ENCODE measurements at regions not wholly inside any gene's neighbourhood (a gene's known extent, or its start where the extent isn't known, plus 50 kb on each side); places are given as distances from the start of the nearest gene placed in this dataset.

DNA sequence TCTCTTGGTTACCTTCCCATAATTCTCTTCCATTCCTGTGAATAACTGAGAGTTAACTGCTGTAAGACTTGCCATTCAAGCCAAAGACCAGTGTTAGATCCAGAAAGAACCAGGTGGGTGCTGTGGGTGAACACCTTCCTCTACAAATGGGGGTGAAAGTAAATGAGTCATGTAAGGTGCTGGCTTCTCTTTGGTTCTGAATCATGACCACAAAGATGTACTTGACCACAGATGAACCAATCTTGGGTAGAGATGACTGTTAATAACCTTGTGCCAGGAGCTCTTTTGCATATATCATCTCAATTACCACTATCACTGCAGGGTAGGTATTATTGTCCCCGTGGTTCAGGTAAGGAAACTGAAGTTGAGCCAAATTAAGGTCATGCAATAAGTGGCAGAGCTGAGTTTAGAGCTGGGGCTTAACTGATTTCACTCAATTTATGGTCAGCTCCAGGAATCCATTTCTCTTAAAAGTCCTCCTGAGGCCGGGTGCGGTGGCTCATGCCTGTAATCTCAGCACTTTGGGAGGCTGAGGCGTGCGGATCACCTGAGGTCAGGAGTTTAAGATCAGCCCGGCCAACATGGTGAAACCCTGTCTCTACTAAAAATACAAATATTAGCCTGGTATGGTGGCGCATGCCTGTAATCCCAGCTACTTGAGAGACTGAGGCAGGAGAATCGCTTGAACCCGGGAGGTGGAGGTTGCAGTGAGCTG, 244.9 kb upstream of the CXCR4 start:
- Histone ChIP-seq H3K27ac (ENCODE audit: low read length) (no peak overlapping the region), H3K36me3 (ENCODE audit: insufficient read depth, low read length) (no peaks in the 10 kb centered on the region), H3K4me2 (ENCODE audit: insufficient read depth, low read length) (no peak overlapping the region), H3K27me3 (ENCODE audit: insufficient read depth, low read length, poor library complexity) (no peaks in the 10 kb centered on the region), H3K9ac (ENCODE audit: low read depth, low read length) (no peak overlapping the region), H3K9me3 (ENCODE audit: insufficient read depth, low read length, severe bottlenecking) (no peaks in the 10 kb centered on the region), H3K79me2 (ENCODE audit: insufficient read depth, low read length) (no peaks in the 10 kb centered on the region), H3K4me1 (ENCODE audit: insufficient read depth, low read length) (no peaks in the 10 kb centered on the region), H4K20me1 (ENCODE audit: insufficient read depth, low read length) (no peaks in the 10 kb centered on the region), H3K4me3 (ENCODE audit: low read depth in 1 of 2, low read length in 2 of 2) (no peak overlapping the region), H2AFZ (ENCODE audit: low read depth, low read length) (no peak overlapping the region)
- TF ChIP-seq, protein P1, sequence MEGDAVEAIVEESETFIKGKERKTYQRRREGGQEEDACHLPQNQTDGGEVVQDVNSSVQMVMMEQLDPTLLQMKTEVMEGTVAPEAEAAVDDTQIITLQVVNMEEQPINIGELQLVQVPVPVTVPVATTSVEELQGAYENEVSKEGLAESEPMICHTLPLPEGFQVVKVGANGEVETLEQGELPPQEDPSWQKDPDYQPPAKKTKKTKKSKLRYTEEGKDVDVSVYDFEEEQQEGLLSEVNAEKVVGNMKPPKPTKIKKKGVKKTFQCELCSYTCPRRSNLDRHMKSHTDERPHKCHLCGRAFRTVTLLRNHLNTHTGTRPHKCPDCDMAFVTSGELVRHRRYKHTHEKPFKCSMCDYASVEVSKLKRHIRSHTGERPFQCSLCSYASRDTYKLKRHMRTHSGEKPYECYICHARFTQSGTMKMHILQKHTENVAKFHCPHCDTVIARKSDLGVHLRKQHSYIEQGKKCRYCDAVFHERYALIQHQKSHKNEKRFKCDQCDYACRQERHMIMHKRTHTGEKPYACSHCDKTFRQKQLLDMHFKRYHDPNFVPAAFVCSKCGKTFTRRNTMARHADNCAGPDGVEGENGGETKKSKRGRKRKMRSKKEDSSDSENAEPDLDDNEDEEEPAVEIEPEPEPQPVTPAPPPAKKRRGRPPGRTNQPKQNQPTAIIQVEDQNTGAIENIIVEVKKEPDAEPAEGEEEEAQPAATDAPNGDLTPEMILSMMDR (IDR thresholded peaks at IDR 0.05; ENCODE audit: borderline replicate concordance, extremely low read depth, low read length, poor library complexity, severe bottlenecking): no peak
- TF ChIP-seq EZH2 (IDR thresholded peaks at IDR 0.05; ENCODE audit: borderline replicate concordance, low read depth, low read length, severe bottlenecking): no peak
- DNase-seq (no peak), ATAC-seq (ENCODE audit: insufficient read depth, low read depth) (0 out of 3 replicates have a peak, but pooled peaks have one; percentile 33)

GRCh38 chr2:136361521-136361920, 243.6 kb upstream of the CXCR4 start:
- Histone ChIP-seq H3K36me3 (ENCODE audit: insufficient read depth, low read length) (no peaks in the 10 kb centered on the region), H3K27ac (ENCODE audit: low read length) (no peak overlapping the region), H3K4me1 (ENCODE audit: insufficient read depth, low read length) (no peaks in the 10 kb centered on the region), H3K9ac (ENCODE audit: low read depth, low read length) (no peak overlapping the region), H3K79me2 (ENCODE audit: insufficient read depth, low read length) (no peaks in the 10 kb centered on the region), H3K27me3 (ENCODE audit: insufficient read depth, low read length, poor library complexity) (no peaks in the 10 kb centered on the region), H3K4me2 (ENCODE audit: insufficient read depth, low read length) (no peak overlapping the region), H4K20me1 (ENCODE audit: insufficient read depth, low read length) (no peaks in the 10 kb centered on the region), H2AFZ (ENCODE audit: low read depth, low read length) (no peak overlapping the region), H3K9me3 (ENCODE audit: insufficient read depth, low read length, severe bottlenecking) (no peaks in the 10 kb centered on the region), H3K4me3 (ENCODE audit: low read depth in 1 of 2, low read length in 2 of 2) (no peak overlapping the region)
- TF ChIP-seq, protein P1 (IDR thresholded peaks at IDR 0.05; ENCODE audit: borderline replicate concordance, extremely low read depth, low read length, poor library complexity, severe bottlenecking): no peak
- TF ChIP-seq EZH2 (IDR thresholded peaks at IDR 0.05; ENCODE audit: borderline replicate concordance, low read depth, low read length, severe bottlenecking): no peak
- ATAC-seq (ENCODE audit: insufficient read depth, low read depth) (no peak), DNase-seq (no peak)

DNA sequence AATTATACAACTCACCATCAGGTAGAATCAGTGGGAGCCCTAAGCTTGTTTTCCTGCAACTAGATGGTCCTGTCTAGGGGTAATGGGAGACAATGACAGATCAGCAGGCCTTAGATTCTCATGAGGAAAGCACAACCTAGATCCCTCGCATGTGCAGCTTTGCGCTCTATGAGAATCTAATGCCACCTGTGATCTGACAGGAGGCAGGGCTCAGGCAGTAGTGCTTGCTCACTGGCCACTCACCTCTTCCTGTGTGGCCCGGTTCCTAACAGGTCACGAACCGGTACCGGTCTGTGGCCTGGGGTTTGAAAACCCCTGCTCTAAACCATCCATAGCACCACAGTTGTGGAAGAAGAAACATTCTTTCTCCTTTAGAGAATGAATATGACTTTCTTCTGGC, 242.8 kb upstream of the CXCR4 start:
- Histone ChIP-seq H4K20me1 (ENCODE audit: insufficient read depth, low read length) (no peaks in the 10 kb centered on the region), H3K79me2 (ENCODE audit: insufficient read depth, low read length) (no peaks in the 10 kb centered on the region), H2AFZ (ENCODE audit: low read depth, low read length) (no peak overlapping the region), H3K4me3 (ENCODE audit: low read depth in 1 of 2, low read length in 2 of 2) (no peak overlapping the region), H3K9me3 (ENCODE audit: insufficient read depth, low read length, severe bottlenecking) (no peaks in the 10 kb centered on the region), H3K4me2 (ENCODE audit: insufficient read depth, low read length) (no peak overlapping the region), H3K4me1 (ENCODE audit: insufficient read depth, low read length) (no peaks in the 10 kb centered on the region), H3K9ac (ENCODE audit: low read depth, low read length) (no peak overlapping the region), H3K36me3 (ENCODE audit: insufficient read depth, low read length) (no peaks in the 10 kb centered on the region), H3K27me3 (ENCODE audit: insufficient read depth, low read length, poor library complexity) (no peaks in the 10 kb centered on the region), H3K27ac (ENCODE audit: low read length) (no peak overlapping the region)
- ATAC-seq (ENCODE audit: insufficient read depth, low read depth): no peak
- TF ChIP-seq, protein P1 (IDR thresholded peaks at IDR 0.05; ENCODE audit: borderline replicate concordance, extremely low read depth, low read length, poor library complexity, severe bottlenecking): no peak
- no peak for TF ChIP-seq EZH2 (IDR thresholded peaks at IDR 0.05; ENCODE audit: borderline replicate concordance, low read depth, low read length, severe bottlenecking)
- no peak for DNase-seq

All from DND-41 (cell line).